ENCODE measurements at regions not wholly inside any gene's neighbourhood (a gene's known extent, or its start where the extent isn't known, plus 50 kb on each side); places are given as distances from the start of the nearest gene placed in this dataset.

DNA sequence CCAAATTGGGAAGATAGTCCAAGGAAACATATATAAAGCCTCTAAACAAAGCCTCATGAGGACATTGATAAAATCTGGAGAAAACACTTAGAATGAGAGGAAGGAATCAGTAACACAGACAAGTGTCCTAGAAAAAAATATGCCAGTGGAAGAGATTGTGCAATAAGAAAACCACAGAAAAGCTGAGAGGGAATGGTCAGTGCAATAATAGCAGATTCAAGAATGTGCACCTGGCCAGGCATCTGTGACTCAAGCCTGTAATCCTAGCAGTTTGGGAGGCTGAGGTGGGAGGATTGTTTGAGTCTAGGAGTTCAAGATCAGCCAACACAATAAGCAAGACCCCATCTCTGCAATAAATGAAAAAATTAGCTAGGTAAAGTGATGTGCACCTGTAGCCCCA, 691.2 kb upstream of the CDH6 start:
- TF ChIP-seq EZH2phosphoT487 (IDR thresholded peaks at IDR 0.05; ENCODE audit: borderline replicate concordance, low read length) = no peak
- TF ChIP-seq, protein P1, sequence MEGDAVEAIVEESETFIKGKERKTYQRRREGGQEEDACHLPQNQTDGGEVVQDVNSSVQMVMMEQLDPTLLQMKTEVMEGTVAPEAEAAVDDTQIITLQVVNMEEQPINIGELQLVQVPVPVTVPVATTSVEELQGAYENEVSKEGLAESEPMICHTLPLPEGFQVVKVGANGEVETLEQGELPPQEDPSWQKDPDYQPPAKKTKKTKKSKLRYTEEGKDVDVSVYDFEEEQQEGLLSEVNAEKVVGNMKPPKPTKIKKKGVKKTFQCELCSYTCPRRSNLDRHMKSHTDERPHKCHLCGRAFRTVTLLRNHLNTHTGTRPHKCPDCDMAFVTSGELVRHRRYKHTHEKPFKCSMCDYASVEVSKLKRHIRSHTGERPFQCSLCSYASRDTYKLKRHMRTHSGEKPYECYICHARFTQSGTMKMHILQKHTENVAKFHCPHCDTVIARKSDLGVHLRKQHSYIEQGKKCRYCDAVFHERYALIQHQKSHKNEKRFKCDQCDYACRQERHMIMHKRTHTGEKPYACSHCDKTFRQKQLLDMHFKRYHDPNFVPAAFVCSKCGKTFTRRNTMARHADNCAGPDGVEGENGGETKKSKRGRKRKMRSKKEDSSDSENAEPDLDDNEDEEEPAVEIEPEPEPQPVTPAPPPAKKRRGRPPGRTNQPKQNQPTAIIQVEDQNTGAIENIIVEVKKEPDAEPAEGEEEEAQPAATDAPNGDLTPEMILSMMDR (IDR thresholded peaks at IDR 0.05; ENCODE audit: low read depth, low read length, poor library complexity, severe bottlenecking) = no peak
- Histone ChIP-seq H3F3A (ENCODE audit: control insufficient read depth, insufficient read depth) (no peaks in the 10 kb centered on the region), H3K79me2 (ENCODE audit: control insufficient read depth, low read length) (no peaks in the 10 kb centered on the region), H3K27ac (ENCODE audit: low read depth, low read length) (no peak overlapping the region), H4K20me1 (ENCODE audit: control insufficient read depth, insufficient read depth, low read depth, low read length) (no peaks in the 10 kb centered on the region), H3K36me3 (ENCODE audit: control insufficient read depth, low read length) (no peaks in the 10 kb centered on the region), H3K4me2 (ENCODE audit: low read length) (no peak overlapping the region), H3K9me2 (replicated peaks; ENCODE audit: control insufficient read depth, low read length) (no peaks in the 10 kb centered on the region), H3K9me3 (ENCODE audit: control insufficient read depth, insufficient read depth, low read length) (no peaks in the 10 kb centered on the region), H3K4me1 (ENCODE audit: control insufficient read depth, low read length) (no peaks in the 10 kb centered on the region), H3K27me3 (ENCODE audit: control insufficient read depth, low read length) (no peaks in the 10 kb centered on the region), H3K4me3 (ENCODE audit: low read length) (no peak overlapping the region)

DNA sequence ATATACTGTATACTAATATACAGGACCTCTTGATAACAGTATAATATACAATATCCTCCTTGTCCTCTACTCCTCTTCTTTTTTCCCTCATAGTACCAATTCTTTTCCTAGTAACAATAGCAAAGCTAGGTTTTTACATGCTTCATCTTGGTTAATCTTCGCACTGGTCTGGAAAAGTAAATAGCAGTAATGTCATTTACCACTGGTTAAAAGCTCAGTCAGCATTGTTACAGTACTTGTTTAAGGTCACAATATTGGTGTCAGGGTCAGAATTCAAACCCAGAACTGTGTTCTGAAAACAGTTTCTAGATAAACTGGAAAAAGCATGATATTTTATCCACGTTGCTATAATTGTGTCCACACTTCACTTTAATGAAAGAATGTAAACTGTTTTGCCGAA, 692.4 kb upstream of the CDH6 start:
- Histone ChIP-seq H3K4me3 (ENCODE audit: low read length) (no peak overlapping the region), H3K79me2 (ENCODE audit: control insufficient read depth, low read length) (no peaks in the 10 kb centered on the region), H3K36me3 (ENCODE audit: control insufficient read depth, low read length) (no peaks in the 10 kb centered on the region), H3K27me3 (ENCODE audit: control insufficient read depth, low read length) (no peaks in the 10 kb centered on the region), H3K9me3 (ENCODE audit: control insufficient read depth, insufficient read depth, low read length) (no peaks in the 10 kb centered on the region), H3F3A (ENCODE audit: control insufficient read depth, insufficient read depth) (no peaks in the 10 kb centered on the region), H3K4me2 (ENCODE audit: low read length) (no peak overlapping the region), H3K27ac (ENCODE audit: low read depth, low read length) (no peak overlapping the region), H4K20me1 (ENCODE audit: control insufficient read depth, insufficient read depth, low read depth, low read length) (no peaks in the 10 kb centered on the region), H3K4me1 (ENCODE audit: control insufficient read depth, low read length) (no peaks in the 10 kb centered on the region), H3K9me2 (replicated peaks; ENCODE audit: control insufficient read depth, low read length) (no peaks in the 10 kb centered on the region)
- TF ChIP-seq EZH2phosphoT487 (IDR thresholded peaks at IDR 0.05; ENCODE audit: borderline replicate concordance, low read length) = no peak

DNA sequence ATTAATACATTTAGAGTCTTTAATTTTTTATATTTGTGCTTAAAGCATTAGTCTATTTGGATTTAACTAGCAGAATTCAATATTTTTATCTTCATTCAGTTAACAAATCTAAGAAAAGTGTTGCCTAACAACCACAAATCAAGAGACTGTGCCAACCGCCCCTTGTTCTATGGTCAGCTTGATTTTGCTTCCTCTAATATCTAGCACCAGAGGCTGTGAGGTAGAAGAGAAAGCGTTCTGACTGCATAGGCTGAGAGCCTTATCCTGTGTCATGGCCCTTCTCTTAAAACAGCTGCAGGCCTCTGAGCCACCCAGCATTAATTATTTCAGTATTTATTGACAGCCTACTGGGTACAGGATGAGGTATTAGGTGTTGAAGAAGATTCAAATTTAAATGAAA, 693.0 kb upstream of the CDH6 start:
- Histone ChIP-seq H3K4me2 (ENCODE audit: low read length) (no peak overlapping the region), H3K4me1 (ENCODE audit: control insufficient read depth, low read length) (no peaks in the 10 kb centered on the region), H3K27me3 (ENCODE audit: control insufficient read depth, low read length) (no peaks in the 10 kb centered on the region), H3K9me2 (replicated peaks; ENCODE audit: control insufficient read depth, low read length) (no peaks in the 10 kb centered on the region), H3K36me3 (ENCODE audit: control insufficient read depth, low read length) (no peaks in the 10 kb centered on the region), H3K79me2 (ENCODE audit: control insufficient read depth, low read length) (no peaks in the 10 kb centered on the region), H3K9me3 (ENCODE audit: control insufficient read depth, insufficient read depth, low read length) (no peaks in the 10 kb centered on the region), H4K20me1 (ENCODE audit: control insufficient read depth, insufficient read depth, low read depth, low read length) (no peaks in the 10 kb centered on the region), H3F3A (ENCODE audit: control insufficient read depth, insufficient read depth) (no peaks in the 10 kb centered on the region), H3K4me3 (ENCODE audit: low read length) (no peak overlapping the region), H3K27ac (ENCODE audit: low read depth, low read length) (no peak overlapping the region)
- TF ChIP-seq, protein P1 (IDR thresholded peaks at IDR 0.05; ENCODE audit: low read depth, low read length, poor library complexity, severe bottlenecking) = no peak
- TF ChIP-seq EZH2phosphoT487 (IDR thresholded peaks at IDR 0.05; ENCODE audit: borderline replicate concordance, low read length) = no peak

DNA sequence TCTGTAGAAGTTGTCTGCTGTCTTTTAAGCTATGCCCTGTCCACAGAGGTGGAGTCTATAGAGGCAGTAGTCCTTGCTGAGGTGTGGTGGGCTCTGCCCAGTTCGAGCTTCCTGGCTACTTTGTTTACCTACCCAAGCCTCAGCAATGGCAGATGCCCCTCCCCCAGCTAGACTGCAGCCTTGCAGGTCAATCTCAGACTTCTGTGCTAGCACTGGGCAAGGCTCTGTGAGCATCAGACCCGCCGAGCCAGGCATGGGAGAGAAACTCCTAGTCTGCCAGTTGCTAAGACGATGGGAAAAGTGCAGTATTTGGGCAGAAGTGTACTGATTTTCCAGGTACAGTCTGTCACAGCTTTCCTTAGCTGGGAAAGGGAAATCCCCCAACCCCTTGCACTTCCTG, 694.1 kb upstream of the CDH6 start:
- no peaks in the 10 kb centered on the region for H3K9me2 ChIP-seq (replicated peaks; ENCODE audit: control insufficient read depth, low read length)
- no peak for TF ChIP-seq EZH2phosphoT487 (IDR thresholded peaks at IDR 0.05; ENCODE audit: borderline replicate concordance, low read length)
- TF ChIP-seq, protein P1 (IDR thresholded peaks at IDR 0.05; ENCODE audit: low read depth, low read length, poor library complexity, severe bottlenecking) = no peak
- H4K20me1 ChIP-seq (ENCODE audit: control insufficient read depth, insufficient read depth, low read depth, low read length) = no peaks in the 10 kb centered on the region
- no peak overlapping the region for H3K4me2 ChIP-seq (ENCODE audit: low read length)
- H3F3A ChIP-seq (ENCODE audit: control insufficient read depth, insufficient read depth) = no peaks in the 10 kb centered on the region
- no peak overlapping the region for H3K27ac ChIP-seq (ENCODE audit: low read depth, low read length)
- no peak overlapping the region for H3K4me3 ChIP-seq (ENCODE audit: low read length)
- no peaks in the 10 kb centered on the region for H3K79me2 ChIP-seq (ENCODE audit: control insufficient read depth, low read length)
- no peaks in the 10 kb centered on the region for H3K36me3 ChIP-seq (ENCODE audit: control insufficient read depth, low read length)
- H3K4me1 ChIP-seq (ENCODE audit: control insufficient read depth, low read length) = no peaks in the 10 kb centered on the region
- H3K9me3 ChIP-seq (ENCODE audit: control insufficient read depth, insufficient read depth, low read length) = no peaks in the 10 kb centered on the region
- no peaks in the 10 kb centered on the region for H3K27me3 ChIP-seq (ENCODE audit: control insufficient read depth, low read length)
